Epithelial cell of esophagus (primary cell): ENCODE measurements at regions not wholly inside any gene's neighbourhood (a gene's known extent, or its start where the extent isn't known, plus 50 kb on each side); places are given as distances from the start of the nearest gene placed in this dataset.

Source experiments
- DNase-seq: peaks from one replicate; pipeline ENCODE4 v3.0.0; 2010; ENCODE audit warnings: low read depth
- H3K4me3 ChIP-seq: 2 replicates; pipeline ENCODE4 v1.5.1; 2011; ENCODE audit warnings: mild to moderate bottlenecking, low read length, control low read depth
- TF ChIP-seq, protein P1 (sequence below): IDR thresholded peaks from 2 replicates; pipeline ENCODE4 v1.5.1; 2011; ENCODE audit warnings: low read depth, mild to moderate bottlenecking, low read length, control low read depth, inconsistent platforms; ENCODE audit not compliant: insufficient read depth; ENCODE audit errors: missing control alignments

DNA sequence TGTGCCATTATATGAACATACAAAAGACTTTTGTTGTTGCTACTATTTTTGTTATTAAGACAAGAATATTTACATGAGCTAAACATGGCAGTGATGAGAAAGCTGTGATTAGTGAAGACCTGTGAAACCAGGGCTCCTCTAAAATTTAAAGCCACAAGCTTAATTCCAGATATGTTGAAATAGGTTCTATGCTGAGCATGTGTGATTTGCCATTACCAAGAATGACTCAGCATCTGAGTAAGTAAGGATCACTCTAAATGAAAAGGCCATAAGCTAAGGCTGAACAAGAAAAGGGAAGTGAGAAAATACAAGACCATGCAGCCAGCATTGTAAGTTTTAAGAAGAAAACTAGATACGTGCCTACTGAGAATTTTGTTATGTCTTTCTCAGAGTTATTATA is 75.9 kb upstream of the CAMK2D start:
- TF ChIP-seq, protein P1, sequence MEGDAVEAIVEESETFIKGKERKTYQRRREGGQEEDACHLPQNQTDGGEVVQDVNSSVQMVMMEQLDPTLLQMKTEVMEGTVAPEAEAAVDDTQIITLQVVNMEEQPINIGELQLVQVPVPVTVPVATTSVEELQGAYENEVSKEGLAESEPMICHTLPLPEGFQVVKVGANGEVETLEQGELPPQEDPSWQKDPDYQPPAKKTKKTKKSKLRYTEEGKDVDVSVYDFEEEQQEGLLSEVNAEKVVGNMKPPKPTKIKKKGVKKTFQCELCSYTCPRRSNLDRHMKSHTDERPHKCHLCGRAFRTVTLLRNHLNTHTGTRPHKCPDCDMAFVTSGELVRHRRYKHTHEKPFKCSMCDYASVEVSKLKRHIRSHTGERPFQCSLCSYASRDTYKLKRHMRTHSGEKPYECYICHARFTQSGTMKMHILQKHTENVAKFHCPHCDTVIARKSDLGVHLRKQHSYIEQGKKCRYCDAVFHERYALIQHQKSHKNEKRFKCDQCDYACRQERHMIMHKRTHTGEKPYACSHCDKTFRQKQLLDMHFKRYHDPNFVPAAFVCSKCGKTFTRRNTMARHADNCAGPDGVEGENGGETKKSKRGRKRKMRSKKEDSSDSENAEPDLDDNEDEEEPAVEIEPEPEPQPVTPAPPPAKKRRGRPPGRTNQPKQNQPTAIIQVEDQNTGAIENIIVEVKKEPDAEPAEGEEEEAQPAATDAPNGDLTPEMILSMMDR, result no peak
- peak; percentile 89 for DNase-seq
- no peak overlapping the region for H3K4me3 ChIP-seq

DNA sequence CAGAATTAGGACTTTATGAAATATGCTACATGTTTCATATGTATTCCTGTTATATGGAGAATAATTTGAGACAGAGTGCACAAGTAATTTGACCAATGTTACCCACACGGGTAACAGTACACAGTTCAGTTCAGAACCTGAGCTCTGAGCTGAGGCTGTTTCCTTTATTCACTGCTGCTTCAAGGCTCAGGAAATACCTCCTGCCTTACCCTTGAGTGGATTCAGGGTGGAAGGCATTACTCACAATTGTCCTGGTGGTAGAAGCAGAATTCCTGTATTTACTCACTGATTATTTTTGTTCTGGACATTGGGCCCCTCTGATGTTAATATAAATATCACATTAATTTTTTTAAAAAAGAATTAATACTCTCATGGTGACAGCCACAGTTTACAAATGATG is 73.5 kb upstream of the CAMK2D start:
- H3K4me3 ChIP-seq, result no peak overlapping the region
- peak; percentile 51 for DNase-seq
- TF ChIP-seq, protein P1, result no peak

- no peak for DNase-seq
- TF ChIP-seq, protein P1, result no peak
- H3K4me3 ChIP-seq, result no peak overlapping the region
These were observed 72.8 kb upstream of the CAMK2D start for GRCh38 chr4:113834298-113834697.

GRCh38 chr4:113832803-113833202 is 71.3 kb upstream of the CAMK2D start:
- DNase-seq, result no peak
- H3K4me3 ChIP-seq, result no peak overlapping the region

GRCh38 chr4:113831457-113831856 is 69.9 kb upstream of the CAMK2D start:
- DNase-seq, result no peak
- H3K4me3 ChIP-seq, result no peak overlapping the region
- TF ChIP-seq, protein P1, result no peak

More at GRCh38 chr4:113832803-113833202, 71.3 kb upstream of the CAMK2D start:
- TF ChIP-seq, protein P1, result no peak

DNA sequence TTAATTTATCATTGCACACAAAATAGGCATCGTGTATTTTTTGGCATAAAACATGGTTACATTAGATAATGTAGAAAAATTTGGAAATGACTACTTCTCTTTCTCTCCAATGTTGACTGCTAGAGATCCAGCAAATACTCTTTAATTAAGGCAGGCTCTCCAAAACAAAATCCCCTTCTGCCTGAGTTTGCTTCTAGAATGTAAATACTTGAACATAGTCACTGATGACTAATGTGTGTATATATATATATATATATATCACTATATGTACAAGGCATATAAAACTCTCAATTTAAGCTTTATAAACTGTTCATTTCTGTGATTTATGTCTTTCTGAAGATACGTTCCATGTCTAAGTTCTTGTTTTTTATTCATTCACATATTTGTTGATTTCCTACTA is 67.2 kb upstream of the CAMK2D start:
- peak; percentile 26 for DNase-seq
- TF ChIP-seq, protein P1, result no peak
- no peak overlapping the region for H3K4me3 ChIP-seq

DNA sequence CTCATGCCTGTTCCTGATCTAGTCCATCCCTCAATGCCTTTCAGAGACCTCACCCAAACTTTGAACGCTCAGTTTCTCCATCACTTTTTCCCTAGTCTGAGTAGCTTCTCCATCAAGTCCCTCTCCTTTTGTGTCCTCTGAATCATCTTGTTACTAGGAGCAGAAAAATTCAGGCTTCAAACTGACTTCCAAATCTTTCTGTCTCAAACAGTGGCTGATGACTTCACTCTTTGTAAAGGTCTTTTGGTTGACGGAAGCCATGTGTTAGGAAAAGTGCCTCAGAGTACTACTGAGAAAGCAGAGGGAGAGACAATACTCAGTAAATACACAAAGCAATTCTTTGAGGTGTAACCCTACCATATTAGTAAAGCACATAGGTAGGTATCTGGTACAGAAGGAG is 65.7 kb upstream of the CAMK2D start:
- TF ChIP-seq, protein P1, result no peak
- H3K4me3 ChIP-seq, result no peak overlapping the region
- peak; percentile 12 for DNase-seq
